Posterior cingulate gyrus (tissue), 11 donors: ENCODE measurements at regions not wholly inside any gene's neighbourhood (a gene's known extent, or its start where the extent isn't known, plus 50 kb on each side); places are given as distances from the start of the nearest gene placed in this dataset.
"Not testable (repeated sequence)": the region's sequence is repeated elsewhere in the genome, so short reads cannot be mapped to it uniquely, and the experiment has no call there.

Source experiments
- DNase-seq, 10 donors: peaks; one replicate each; pipeline versions ENCODE4 v3.0.0 to v3.0.0-alpha.2; 2020 to 2021; ENCODE audit warnings: mixed read lengths in 3 of 10
- intact Hi-C: fragments of 100-400 bp; cut with DNase I; formaldehyde crosslinking; loops from one replicate; pipeline ENCODE4 v1.15.1; 2023

DNA sequence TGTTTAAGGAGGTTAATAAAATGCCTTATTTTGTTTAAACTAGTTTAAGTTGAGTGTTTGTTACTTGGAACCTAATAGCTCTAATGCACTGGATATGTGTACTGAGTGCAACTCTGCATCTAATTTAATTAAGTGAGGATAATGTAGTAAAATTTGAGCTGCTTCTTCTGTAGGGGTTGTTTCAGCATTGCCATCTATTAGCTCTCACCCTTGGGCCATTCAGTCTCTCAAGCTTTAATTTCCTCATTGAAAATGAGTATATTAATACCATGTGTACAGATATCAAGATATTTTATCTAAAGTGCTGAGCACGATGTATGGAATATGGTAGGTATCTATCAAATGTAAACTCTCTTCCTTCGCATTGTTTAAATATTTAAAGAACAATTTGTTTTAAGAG, 375.7 kb upstream of the LRRC3B start:
- intact Hi-C loops: no loop called here
- no peak for DNase-seq

DNA sequence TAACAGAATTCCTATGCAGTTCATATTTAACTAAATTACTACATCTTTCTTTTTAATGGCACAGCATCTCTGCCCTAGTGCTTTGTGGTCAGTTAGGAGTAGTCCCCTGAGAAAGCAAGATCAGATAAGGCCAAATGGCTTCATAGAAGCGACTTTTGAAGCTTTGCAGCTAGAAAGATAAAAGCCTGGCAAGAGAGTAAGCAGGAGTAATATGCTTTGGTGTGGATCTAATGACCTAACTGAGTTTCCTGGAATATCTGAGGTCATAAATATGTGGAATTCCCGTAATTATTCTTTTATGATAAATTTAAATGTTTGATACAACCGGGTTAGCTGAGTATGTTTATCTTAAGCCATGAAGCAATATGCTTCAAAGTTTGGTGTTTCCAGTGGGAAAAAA, 374.9 kb upstream of the LRRC3B start:
- intact Hi-C loops: no loop called here

GRCh38 chr3:26252001-26252400, 370.6 kb upstream of the LRRC3B start:
- intact Hi-C loops: no loop called here
- no peak for DNase-seq

More for the DNA sequence above, 374.9 kb upstream of the LRRC3B start:
- no peak for DNase-seq

DNA sequence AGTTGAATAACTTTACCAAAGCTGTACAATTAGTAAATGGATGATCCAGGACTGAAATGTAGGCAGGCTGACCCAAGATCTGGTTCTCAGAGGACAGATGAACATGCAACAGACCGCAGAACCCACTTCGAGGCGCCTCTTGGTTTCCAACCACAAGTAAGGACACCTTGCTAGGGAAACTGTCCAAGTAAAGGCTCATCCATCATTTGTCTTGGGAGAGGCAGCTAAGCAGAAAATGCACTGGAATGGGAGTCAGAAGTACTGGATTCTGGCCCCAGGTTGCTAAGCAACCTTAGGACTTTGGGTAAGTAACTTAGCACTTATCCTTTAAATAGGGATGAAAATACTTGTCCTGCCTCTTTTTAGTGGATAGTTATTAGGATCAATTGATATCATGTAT, 366.3 kb upstream of the LRRC3B start:
- intact Hi-C loops: no loop called here
- peak in 1 of 10 donors; percentile 34 for DNase-seq

DNA sequence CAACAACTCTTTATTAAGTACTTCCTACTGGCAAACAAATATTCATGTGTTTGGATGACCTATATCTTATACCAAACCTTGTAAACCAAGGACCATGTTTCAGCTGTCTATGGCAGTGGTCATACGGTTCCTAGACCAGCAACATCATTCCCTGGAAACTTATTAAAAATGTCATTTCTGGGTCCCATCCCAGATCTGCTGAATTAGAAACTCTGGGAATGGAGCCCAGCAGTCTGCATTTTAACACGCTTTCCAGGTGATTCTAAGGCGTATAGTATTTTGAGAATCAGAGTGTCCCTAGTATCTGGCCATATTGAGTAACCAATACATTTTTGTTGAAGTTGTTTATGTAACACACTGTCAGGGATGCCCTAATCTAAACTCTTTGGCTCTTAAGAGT, 363.4 kb upstream of the LRRC3B start:
- DNase-seq: no peak
- intact Hi-C loops: no loop called here

GRCh38 chr3:26260139-26260538, 362.4 kb upstream of the LRRC3B start:
- no peak for DNase-seq
- intact Hi-C loops: no loop called here

GRCh38 chr3:26264708-26265107, 357.9 kb upstream of the LRRC3B start:
- intact Hi-C loops: no loop called here

GRCh38 chr3:26271848-26272247, 350.7 kb upstream of the LRRC3B start:
- intact Hi-C loops: no loop called here
- DNase-seq: no peak

More at GRCh38 chr3:26264708-26265107, 357.9 kb upstream of the LRRC3B start:
- no peak for DNase-seq

DNA sequence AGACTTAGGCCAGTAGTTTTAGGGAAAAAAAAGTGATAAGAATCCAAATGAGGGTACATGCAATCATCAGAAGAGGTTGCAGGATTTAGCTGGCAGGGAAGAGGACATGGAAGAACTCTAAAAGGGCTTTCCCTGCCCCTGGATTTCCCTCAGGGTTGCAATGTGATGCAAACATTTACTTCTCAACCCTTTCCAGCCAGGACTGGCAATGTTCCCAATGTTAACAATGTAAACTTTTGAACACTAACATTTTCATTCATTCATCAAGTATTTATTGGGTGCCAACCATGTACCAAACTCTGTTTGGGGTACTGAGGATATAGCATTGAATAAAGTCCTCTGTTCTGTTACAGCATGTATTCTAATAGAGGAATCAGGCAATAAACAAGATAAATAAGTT, 349.4 kb upstream of the LRRC3B start:
- DNase-seq: no peak
- intact Hi-C loops: no loop called here

DNA sequence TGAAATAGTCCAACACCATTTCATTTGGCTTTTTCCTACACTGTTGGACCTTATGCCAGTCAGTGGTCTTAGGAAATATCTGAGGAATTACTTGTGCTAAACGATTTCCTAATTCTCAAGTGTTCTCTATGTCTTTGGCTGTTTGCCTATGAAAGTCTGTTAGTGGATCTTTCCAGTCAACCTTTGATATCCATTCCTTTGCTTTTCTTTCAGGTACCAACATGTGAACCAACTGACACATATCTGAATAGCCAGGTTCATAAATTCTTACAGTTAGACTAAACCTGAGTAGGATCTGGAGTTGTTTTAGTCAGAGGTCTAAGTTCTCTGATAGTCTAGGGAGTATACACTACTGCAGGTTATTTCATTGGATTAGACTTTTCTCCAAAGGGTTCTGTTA, 343.5 kb upstream of the LRRC3B start:
- intact Hi-C loops: no loop called here
- DNase-seq: no peak

DNA sequence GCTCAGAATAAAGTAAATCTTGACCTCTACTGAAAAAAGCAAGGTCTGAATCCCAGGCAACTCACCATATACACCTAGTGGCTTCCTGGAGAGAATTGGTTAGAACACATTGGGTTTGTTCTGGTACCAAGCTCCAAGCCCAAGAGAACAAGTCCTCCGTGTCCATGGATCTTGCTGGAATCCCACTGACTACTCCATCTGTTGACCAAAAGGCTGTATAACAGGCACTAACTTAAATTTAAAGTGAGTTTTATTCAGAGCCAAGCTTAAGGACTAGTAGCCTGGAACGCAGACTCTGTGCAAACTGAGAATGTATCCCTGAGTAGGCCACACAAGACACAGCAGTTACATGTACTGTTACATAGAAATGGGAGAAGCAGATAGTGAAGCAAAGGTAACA, 342.1 kb upstream of the LRRC3B start:
- intact Hi-C loops: no loop called here
- DNase-seq: no peak

- no peak for DNase-seq
- intact Hi-C loops: no loop called here
Measured at GRCh38 chr3:26281284-26281985, 341.1 kb upstream of the LRRC3B start.

DNA sequence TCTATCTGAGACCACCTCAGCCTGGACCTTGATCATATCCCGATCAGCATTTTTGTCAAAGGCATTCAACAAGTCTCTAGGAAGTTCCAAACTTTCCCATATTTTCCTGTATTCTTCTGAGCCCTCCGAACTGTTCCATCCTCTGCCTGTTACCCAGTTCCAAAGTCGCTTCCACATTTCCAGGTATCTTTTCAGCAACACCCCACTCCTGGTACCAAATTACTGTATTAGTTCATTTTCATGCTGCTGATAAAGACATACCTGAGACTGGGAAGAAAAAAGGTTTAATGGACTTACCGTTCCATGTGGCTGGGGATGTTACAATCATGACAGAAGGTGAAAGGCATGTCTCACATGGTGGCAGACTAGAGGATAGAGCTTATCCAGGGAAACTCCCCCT, 338.1 kb upstream of the LRRC3B start:
- DNase-seq, intact Hi-C loops: not testable (repeated sequence)

DNA sequence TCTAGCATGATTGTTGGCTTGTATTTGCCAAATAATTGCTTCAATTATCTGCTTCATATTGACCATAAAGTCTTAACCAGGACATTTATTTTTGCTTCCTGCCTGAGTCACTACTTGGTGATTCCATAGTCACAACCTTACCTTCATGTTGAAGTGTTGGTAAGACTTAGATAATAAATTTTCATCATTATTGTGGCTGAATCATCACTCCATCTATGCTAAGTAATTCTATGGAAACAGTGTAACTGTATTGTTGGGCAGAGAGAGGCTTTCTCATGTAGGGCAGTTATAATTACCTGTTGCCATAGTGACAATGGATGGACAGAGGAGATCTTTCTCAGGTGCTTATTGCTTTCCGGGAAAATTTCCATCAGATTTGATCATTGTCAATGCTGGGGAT, 330.7 kb upstream of the LRRC3B start:
- intact Hi-C loops: no loop called here
- no peak for DNase-seq

- DNase-seq: no peak
- intact Hi-C loops: no loop called here
Measured at GRCh38 chr3:26292780-26293179, 329.8 kb upstream of the LRRC3B start.

GRCh38 chr3:26293329-26293844, 329.2 kb upstream of the LRRC3B start:
- no peak for DNase-seq
- intact Hi-C loops: no loop called here

- no peak for DNase-seq
- intact Hi-C loops: no loop called here
Measured at GRCh38 chr3:26307192-26307591, 315.4 kb upstream of the LRRC3B start.

GRCh38 chr3:26307787-26308186, 314.8 kb upstream of the LRRC3B start:
- intact Hi-C loops: no loop called here
- no peak for DNase-seq

DNA sequence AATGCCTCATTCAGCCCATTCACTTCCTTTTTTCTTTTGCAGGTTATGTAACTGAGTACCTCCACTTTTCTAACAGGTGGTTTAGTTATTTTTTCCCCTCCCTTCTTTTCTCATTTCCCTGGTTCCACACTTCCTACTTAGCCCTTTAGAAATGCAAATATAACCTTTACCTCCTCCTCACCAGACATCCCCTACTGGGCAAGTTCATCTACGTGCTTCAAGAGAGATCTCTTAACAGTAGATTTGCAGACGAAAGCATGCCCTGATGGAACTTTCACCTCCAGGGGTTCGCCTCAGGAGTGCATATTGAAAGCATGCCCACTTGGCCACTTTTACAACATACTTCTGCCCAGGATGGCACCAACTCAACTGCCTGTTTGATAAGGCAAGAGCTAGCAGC, 314.1 kb upstream of the LRRC3B start:
- intact Hi-C loops: no loop called here
- no peak for DNase-seq

DNA sequence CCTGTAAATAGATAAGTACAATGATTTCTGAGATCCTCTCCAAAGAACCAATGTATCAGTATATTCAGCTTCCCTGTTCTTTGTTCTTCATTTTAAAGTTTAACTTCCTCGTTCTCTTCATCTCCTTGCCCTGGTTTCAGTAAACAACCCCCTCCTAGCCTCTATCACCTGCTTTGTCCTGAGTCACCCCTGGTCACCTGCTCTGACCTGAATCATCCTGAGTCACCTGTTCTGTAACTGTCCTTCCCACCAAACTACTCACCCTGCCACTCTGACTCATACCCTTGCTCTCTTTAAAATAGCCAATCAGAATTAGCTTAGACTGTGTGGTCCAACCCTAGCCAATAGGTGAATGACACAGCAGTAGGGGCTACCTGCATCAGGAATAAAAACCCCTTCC, 313.0 kb upstream of the LRRC3B start:
- intact Hi-C loops, DNase-seq: not testable (repeated sequence)

DNA sequence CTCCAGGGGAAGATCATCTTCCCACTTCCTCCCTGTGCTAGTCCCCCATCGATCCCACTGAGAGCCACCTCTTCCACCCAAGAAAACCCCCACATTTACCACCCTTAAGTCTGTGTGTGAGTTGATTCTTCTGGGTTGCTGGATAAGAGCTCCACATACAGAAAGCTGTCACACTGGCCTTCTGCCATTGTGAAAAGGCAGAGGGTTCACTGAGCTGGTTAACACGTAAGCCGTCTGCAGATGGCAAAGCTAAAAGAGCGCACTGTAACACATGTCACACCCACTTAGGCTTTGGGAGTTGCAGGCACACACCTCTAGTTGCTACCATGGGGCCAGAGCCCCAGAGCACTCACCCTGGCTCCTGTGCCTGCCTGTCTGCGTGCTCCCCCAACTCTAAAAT, 309.8 kb upstream of the LRRC3B start:
- intact Hi-C loops: no loop called here
- no peak for DNase-seq

GRCh38 chr3:26316472-26316871, 306.1 kb upstream of the LRRC3B start:
- intact Hi-C loops: no loop called here
- no peak for DNase-seq

DNA sequence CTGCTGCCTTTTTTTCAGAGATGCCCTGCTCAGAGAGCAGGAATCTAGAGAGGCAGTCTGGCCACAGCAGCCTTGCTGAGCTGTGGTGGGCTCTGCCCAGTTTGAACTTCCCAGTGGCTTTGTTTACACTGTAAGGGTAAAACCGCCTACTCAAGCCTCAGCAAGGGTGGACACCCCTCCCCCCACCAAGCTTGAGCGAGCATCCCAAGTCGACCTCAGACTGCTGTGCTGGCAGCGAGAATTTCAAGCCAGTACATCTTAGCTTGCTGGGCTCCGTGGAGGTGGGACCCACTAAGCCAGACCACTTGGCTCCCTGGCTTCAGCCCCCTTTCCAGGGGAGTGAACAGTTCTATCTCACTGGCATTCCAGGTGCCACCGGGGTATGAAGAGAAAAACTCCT, 298.8 kb upstream of the LRRC3B start:
- intact Hi-C loops: not testable (repeated sequence)
- peak in 1 of 10 donors; percentile 44 for DNase-seq
